CD1c-positive myeloid dendritic cell (primary cell): ENCODE measurements at regions not wholly inside any gene's neighbourhood (a gene's known extent, or its start where the extent isn't known, plus 50 kb on each side); places are given as distances from the start of the nearest gene placed in this dataset.

Source experiments
- DNase-seq: peaks from one replicate; pipeline ENCODE4 v3.0.0-alpha.2; 2016; ENCODE audit errors: extremely low spot score

DNA sequence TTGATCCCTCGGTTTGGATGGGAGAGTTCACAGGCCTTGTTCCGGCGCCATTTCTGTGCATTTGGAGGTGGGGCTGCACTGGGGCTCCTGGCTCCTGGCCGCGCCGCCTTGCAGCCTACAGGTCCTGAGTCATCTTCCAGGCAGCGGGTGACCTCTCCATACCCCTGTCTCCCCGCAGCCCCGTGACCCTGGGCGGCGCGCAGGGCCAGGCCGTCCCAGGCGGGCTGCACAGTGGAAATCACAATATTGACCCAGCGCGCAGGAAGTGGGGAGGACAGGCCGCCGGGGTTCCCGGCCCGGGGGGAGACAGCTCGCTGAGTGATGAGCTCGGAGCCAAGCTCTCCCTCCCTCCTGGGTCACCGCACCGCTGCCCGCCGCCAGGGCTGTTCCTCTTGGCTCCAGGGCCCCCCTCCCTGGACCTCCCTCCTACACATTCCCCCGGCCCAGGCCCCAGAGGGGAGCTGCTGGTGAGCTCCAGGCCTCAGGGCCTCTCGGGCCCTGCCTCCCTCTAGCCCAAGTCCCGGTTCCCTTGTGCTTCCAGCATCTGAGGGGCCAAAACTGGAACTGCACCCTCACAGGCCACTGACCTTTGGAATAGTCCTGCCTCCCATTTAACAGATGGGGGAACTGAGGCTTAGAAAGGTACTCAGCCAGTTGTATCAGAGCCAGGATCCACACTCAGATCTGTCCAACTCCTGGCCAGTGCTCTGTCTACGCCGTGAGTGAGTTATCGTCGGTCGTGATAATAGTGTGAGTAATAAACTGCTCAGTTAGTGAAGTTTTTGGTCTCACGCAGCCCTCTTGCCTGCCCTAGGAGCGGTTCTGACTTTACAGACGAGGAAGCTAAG, 142.9 kb upstream of the WNT4 start:
- no peak for DNase-seq

GRCh38 chr1:22286491-22286890, 143.6 kb upstream of the WNT4 start:
- no peak for DNase-seq

DNA sequence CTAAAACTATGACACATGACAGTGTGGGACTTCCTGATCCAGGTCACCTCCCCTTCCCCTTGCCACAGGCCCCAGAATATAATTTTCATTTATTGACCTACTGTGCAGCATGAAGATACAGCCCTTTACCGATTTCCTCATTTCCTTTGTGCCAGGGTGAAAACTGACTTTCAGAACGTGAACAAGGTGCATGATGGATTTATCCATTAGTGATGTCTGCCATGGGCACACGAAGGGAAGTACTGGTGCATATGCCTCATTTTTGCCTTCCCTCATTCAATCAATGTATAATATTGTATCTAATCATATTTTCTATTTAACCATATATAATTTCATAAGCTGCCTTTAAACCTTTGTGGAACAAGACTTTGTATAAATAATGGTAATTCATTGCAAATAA, 144.4 kb upstream of the WNT4 start:
- DNase-seq = no peak

DNA sequence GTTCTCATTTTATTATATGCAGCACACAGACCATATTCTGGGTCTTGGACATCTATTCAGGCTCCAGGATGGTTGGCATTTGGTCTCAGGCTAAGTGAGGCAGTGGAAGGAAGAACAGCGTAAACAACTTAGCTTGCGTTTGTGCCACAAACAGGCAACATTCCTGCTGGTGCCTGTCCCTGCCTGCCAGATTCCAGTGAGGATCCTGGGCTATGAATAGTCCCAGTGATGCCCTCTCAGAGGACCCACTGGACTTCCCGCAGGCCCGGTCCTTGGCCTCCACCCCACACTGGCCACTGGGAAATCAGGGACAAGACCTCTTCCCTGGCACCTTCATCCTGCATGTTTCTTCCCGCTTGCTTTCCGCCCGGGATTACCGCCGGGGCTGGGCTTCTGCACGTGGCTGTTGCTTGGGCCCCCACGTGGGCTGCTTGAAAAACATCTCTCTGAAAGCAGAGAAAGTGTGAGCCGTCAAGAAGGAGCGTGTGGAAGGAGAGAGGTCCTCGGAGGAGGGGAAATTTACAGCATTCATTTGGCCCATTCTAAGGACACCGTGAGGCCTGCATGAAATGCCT, 145.1 kb upstream of the WNT4 start:
- no peak for DNase-seq

GRCh38 chr1:22288593-22289241, 145.8 kb upstream of the WNT4 start:
- DNase-seq = no peak

- DNase-seq = no peak
Measured at GRCh38 chr1:22289307-22289995, 146.6 kb upstream of the WNT4 start.

DNA sequence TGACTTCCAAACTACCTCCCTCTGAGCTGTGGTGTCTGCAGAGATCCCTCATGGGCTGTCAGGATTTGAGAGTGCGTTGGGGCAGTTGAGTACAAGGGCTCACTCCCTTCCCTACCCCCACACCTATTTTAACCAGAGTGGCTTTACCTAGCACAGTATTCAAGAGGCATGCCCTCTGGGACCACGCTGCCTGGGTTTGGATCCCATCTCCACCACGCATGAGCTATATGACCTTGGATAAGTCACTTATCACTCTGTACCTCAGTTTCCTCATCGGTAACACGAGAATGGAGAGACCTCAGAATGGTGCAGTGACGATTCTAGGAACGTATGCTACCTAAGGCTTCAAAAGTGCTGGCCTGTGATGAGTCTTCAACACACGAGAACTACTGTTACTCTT, 147.3 kb upstream of the WNT4 start:
- DNase-seq = no peak

GRCh38 chr1:22290611-22291010, 147.7 kb upstream of the WNT4 start:
- no peak for DNase-seq

DNA sequence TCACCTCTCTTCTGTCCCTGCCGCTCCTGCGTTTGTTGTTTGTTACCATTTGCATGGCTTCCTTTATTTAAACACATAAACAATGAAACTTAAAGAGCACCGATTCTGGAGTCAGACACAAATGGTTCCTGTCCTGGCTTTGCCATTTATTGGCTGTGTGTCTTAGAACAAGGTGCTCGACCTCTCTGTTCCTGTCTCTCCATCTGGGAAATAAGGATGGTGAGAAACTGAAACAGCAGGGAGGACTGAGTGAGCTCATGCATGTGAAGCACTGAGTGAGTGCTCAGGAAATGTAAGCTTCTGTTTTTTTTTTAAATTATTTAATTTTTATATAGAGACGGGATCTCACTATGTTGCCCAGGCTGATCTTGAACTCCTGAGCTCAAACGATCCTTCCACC, 148.2 kb upstream of the WNT4 start:
- DNase-seq = no peak

DNA sequence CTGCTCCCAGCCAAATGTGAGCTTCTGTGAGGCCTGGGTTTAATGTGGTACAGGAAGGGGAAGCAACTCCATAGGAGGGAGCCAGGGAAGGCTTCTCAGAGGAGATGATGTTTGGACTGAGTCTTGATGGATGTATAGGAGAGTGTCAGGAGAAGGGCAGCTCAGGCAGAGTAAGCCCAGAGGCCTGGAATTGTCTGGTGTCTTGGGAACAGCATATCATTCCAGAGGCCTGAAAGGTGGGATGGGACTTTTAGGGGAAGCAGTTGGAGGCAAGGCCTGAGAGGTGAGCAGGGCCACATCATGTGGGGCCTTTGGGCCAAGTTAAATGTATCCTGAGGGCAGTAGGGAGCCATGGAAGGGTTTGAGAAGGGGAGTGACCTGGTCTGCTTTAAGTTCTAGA, 148.6 kb upstream of the WNT4 start:
- DNase-seq = no peak

GRCh38 chr1:22292011-22292788, 149.3 kb upstream of the WNT4 start:
- no peak for DNase-seq

DNA sequence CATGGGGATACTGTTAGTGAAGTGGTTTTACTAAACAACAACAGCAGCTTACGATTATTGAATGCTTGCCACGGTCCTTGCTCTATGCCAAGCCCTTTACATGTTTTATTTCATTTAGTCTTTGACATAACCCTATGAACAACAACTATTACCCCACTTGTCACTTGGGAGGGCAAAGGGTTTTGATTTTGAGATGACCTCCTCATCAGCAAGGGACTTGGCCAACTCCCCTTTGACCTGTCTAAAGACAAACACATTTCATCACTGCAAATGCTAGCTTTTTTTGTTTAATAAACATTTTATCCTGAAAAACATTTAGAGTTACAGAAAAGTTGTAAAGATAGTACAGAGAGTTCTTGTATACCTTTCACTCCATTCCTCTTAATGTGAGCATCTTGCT, 152.5 kb upstream of the WNT4 start:
- DNase-seq = no peak

- no peak for DNase-seq
Measured at GRCh38 chr1:22295856-22296255, 153.0 kb upstream of the WNT4 start.

DNA sequence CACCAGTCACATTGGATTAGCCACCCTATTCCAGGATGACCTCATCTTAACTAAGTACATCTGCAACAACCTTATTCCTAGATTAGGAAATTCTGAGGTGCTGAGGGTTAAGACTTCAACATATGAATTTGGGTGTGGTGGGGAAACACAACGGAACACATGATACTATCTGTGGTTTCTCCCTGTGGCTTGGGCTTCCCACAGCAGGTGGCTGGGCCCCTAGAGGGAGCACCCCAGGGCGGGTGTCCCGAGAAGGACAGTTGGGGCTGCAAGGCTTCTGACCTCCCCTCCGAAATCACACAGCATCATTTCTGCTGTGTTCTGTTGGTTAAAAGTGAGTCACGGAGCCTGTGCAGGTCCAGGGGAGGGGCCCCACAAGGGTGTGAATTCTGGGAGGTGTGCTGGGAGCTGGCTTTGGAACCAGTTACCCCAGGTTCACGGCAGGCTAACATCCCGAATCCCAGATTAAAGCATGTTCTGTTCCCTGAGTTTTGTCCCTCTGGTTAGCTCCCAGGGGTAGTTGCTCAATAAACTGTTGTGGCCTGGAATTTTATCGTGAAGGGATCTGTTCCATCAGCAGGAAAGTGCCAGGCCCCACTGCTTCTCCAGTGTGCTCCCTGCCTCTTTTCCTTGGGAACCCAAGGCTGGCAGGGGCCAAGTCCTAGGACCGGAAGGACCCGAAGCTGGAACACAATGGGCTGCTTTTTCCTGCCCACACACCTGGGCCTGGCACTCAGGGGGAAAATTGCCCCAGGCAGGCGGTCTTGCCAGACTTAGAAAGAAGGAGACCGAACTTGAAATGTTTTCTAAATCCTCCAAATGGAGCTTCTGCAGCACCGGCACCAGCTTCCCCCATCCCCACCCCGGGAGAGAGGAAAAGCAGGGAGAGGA, 154.0 kb upstream of the WNT4 start:
- DNase-seq = no peak

DNA sequence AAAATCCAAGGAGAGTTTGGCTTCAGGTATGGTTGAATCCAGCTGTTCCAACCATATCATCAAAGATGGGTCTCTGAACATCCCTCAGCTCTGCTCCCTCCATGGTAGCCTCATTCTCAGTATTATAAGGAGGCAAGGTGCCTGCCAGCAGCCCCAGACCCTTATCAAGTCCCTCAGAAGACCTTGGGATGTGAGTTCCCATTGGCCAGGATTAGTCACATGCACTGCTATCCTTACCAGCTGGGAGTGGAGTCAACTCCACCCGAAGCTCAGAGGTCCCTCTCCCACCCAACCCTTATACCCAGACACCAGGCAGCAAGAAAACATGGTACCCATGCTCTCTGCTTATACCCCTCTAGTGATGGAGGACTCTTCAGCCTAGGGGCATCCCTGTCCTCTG, 153.7 kb upstream of the ZBTB40 start:
- DNase-seq = no peak

GRCh38 chr1:22303816-22304215, 147.8 kb upstream of the ZBTB40 start:
- no peak for DNase-seq

DNA sequence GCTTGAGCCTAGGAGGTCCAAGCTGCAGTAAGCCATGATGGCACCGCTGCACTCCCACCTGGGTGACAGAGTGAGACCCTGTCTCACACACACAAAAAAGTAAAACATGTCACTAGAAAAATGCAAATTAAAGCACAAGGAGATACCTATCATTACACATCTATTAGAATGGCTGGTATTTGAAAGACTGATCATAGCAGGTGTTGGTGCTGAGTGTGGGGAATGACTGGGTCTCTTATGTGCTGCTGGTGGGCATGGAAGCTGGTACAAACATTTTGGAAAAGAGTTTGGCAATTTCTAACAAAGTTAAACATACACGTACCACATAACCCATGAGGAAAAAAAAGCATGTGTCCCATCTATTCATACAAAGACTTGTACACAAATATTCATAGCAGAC, 142.1 kb upstream of the ZBTB40 start:
- DNase-seq = no peak

DNA sequence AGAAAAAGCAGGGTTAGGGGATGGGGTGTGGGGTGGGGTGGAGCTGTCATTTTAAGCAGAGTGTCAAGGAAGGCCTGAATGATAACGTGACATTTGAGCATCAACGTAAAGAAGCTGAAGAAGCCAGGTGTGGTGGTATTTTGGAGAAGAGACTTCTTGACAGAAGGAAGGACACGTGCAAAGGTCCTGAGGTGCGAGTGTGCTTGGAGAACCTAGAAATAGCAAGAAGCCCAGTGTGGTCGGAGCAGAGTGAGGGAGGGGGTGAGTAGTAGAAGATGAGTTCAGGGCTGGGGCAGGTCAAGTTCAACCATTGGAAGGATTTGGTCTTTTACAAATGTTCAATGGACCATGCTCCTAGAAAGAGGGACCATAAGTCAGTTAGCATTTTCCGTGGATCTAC, 140.2 kb upstream of the ZBTB40 start:
- no peak for DNase-seq

DNA sequence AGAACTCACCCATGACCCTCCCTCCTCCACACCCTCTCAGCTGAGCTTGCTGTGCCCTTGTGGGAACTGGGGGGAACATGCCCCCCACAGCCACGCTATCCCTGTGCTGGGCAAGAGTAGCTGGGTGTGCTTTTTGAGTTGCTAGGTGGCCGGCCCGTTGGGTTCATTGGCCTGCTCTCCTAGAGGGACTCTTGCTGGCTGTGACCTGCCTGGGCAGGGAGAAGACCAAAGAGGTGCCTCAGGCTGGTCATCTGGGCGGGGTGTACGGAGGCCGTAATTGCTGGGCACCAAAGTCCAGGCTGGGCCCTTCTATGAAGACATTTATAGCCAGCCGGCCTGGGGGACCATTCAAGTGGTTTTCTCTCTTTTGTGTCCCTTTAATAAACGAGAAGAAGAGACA, 138.3 kb upstream of the ZBTB40 start:
- DNase-seq = no peak

DNA sequence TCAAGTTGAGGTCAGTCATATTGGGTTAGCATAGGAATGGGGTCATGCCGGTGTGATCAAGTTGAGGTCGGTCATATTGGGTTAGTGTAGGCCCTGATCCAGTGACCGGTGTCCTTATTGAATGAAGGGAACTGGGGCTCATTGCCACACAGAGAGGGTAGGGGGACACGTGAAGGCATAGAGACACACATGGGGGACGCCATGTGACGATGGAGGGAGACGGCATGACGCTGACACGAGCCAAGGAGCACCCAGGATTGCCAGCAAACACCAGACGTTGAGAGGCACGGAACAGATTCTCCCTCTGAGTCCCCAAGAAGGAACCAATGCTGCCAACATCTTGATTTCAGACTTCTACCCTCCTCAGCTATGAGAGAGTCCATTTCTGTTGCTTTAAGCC, 136.9 kb upstream of the ZBTB40 start:
- no peak for DNase-seq
